ENCODE measurements at regions not wholly inside any gene's neighbourhood (a gene's known extent, or its start where the extent isn't known, plus 50 kb on each side); places are given as distances from the start of the nearest gene placed in this dataset.
"Not testable (repeated sequence)": the region's sequence is repeated elsewhere in the genome, so short reads cannot be mapped to it uniquely, and the experiment has no call there.

DNA sequence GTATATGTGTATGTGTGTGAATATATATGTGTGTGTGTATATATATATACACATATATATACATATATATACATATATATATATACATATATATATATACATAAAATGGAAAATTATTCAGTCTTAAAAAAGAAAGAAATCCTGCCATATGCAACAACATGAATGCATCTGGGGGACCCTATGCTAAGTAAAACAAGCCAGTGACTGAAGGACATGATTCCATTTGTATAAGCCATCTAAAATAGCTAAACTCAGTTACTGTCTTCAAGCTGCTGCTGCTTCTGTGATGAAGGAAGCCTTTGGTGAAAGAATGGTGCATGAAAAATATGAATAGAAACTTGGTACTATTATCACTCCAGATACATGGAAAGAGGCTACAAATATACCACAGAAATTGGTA is 118.6 kb downstream of the ATXN7L3B start:
- Mint-ChIP-seq H3K9me3 (peaks cover 12% of the 10 kb centered on the region), H3K36me3 (no peaks in the 10 kb centered on the region), H3K4me3 (no peak overlapping the region), H3K27me3 (ENCODE audit: low read depth) (peaks cover 18% of the 10 kb centered on the region), H3K4me1 (no peaks in the 10 kb centered on the region), H3K27ac (no peak overlapping the region)
- no peak for DNase-seq (ENCODE audit: low spot score in 2 of 2, unreplicated experiment in 2 of 2)
- TF ChIP-seq, protein P1, sequence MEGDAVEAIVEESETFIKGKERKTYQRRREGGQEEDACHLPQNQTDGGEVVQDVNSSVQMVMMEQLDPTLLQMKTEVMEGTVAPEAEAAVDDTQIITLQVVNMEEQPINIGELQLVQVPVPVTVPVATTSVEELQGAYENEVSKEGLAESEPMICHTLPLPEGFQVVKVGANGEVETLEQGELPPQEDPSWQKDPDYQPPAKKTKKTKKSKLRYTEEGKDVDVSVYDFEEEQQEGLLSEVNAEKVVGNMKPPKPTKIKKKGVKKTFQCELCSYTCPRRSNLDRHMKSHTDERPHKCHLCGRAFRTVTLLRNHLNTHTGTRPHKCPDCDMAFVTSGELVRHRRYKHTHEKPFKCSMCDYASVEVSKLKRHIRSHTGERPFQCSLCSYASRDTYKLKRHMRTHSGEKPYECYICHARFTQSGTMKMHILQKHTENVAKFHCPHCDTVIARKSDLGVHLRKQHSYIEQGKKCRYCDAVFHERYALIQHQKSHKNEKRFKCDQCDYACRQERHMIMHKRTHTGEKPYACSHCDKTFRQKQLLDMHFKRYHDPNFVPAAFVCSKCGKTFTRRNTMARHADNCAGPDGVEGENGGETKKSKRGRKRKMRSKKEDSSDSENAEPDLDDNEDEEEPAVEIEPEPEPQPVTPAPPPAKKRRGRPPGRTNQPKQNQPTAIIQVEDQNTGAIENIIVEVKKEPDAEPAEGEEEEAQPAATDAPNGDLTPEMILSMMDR (IDR thresholded peaks at IDR 0.05; ENCODE audit: unreplicated experiment) = no peak

DNA sequence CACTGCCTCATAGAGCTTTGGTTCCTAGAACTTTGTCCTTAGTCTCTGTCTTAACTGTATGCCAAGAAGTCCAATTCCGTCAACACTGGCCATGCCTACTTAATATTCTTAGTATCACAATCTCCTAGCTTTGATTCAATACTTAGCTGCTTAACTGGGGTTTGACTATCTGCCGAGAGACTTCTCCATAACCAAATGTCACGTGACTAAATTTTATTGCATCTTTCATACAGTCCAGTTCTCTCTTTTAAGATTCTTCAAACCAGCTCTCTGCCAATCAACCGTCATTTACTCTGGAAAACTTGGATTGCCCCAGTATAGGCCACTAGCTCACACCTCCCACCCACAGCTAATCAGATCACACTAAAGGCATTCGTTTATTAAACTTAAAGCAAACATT is 122.8 kb downstream of the ATXN7L3B start:
- Mint-ChIP-seq H3K4me1 (no peaks in the 10 kb centered on the region), H3K36me3 (no peaks in the 10 kb centered on the region), H3K4me3 (no peak overlapping the region), H3K27me3 (ENCODE audit: low read depth) (peaks cover 22% of the 10 kb centered on the region), H3K9me3 (no peaks in the 10 kb centered on the region), H3K27ac (no peak overlapping the region)
- DNase-seq (ENCODE audit: low spot score in 2 of 2, unreplicated experiment in 2 of 2) = no peak
- TF ChIP-seq, protein P1 (IDR thresholded peaks at IDR 0.05; ENCODE audit: unreplicated experiment) = no peak

DNA sequence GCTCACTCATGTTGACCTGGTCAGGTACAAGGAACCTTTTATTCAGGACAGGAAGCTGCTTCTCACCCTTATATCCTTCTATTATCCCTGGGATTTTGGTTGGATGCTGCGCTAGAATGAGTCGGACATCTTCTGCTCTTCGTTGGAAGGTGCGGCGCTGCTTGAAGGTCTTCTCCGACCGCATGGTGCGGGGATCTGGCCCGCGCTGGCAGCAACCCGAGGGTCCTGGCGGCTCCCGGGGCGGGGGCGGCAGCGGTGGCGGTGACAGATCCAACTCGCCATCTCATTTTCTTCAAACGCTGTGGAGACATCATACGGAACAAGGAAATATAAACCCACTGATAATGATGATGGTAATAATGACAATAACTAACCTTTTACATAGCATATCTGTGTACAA is 126.3 kb downstream of the ATXN7L3B start:
- TF ChIP-seq, protein P1 (IDR thresholded peaks at IDR 0.05; ENCODE audit: unreplicated experiment) = no peak
- H3K36me3 Mint-ChIP-seq = no peaks in the 10 kb centered on the region
- no peaks in the 10 kb centered on the region for H3K9me3 Mint-ChIP-seq
- H3K4me3 Mint-ChIP-seq = no peak overlapping the region
- H3K27me3 Mint-ChIP-seq (ENCODE audit: low read depth) = peaks cover 16% of the 10 kb centered on the region
- no peaks in the 10 kb centered on the region for H3K4me1 Mint-ChIP-seq
- no peak overlapping the region for H3K27ac Mint-ChIP-seq
- DNase-seq (ENCODE audit: low spot score in 2 of 2, unreplicated experiment in 2 of 2) = no peak

DNA sequence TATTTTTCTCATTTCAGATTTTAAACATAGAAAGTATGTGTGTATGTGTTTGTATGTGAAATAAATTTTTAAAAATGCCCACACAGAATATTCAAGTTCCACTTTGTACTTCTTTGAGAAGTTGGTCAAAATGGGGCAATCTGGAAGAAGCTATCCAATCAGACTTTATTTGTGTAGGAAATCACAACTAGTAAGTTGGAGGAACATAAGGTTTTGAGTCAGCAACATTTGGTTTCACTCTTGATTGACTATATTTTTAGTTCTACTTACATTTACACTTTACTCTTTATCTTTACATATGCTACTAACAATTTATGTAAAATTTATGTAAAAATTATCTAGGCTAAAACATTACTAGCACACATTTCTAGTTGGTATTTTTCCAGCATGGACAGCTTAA is 128.1 kb downstream of the ATXN7L3B start:
- Mint-ChIP-seq H3K36me3 (no peaks in the 10 kb centered on the region), H3K4me3 (no peak overlapping the region), H3K27ac (no peak overlapping the region), H3K4me1 (no peaks in the 10 kb centered on the region), H3K27me3 (ENCODE audit: low read depth) (peaks cover 13% of the 10 kb centered on the region), H3K9me3 (no peaks in the 10 kb centered on the region)
- no peak for DNase-seq (ENCODE audit: low spot score in 2 of 2, unreplicated experiment in 2 of 2)
- TF ChIP-seq, protein P1 (IDR thresholded peaks at IDR 0.05; ENCODE audit: unreplicated experiment) = no peak

DNA sequence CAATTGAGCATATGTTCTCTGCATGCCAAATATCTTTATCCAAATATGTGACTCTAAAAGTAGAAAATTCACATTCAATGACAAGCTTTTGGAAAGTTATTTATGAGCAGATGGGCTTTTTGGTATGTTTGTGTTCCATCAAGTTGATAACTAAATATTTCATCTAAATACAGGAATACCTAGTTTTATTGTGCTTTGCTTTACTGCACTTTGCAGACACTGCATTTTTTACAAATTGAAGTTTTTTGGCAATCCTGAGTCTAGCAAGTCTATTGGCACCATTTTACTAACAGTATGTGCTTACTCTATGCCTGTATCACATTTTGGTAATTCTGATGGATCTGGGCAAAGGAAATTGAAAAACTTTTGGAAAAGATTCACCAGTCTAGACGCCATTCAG is 133.8 kb downstream of the ATXN7L3B start:
- H3K27ac Mint-ChIP-seq = no peak overlapping the region
- DNase-seq (ENCODE audit: low spot score in 2 of 2, unreplicated experiment in 2 of 2) = no peak
- H3K4me1 Mint-ChIP-seq = no peaks in the 10 kb centered on the region
- no peaks in the 10 kb centered on the region for H3K9me3 Mint-ChIP-seq
- H3K4me3 Mint-ChIP-seq = no peak overlapping the region
- peaks cover 11% of the 10 kb centered on the region for H3K27me3 Mint-ChIP-seq (ENCODE audit: low read depth)
- no peaks in the 10 kb centered on the region for H3K36me3 Mint-ChIP-seq
- TF ChIP-seq, protein P1 (IDR thresholded peaks at IDR 0.05; ENCODE audit: unreplicated experiment) = no peak

DNA sequence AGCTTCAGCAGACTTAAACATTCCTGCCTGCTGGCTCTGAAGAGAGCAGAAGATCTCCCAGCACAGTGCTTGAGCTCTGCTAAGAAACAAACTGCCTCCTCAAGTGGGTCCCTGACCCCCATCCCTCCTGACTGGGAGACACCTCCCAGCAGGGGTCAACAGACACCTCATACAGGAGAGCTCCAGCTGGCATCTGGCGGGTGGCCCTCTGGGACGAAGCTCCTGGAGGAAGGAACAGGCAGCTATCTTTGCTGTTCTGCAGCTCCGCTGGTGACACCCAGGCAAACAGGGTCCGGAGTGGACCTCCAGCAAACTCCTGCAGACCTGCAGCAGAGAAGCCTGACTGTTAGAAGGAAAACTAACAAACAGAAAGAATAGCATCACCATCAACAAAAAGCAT is 139.3 kb downstream of the ATXN7L3B start:
- H3K9me3 Mint-ChIP-seq = peaks cover 14% of the 10 kb centered on the region
- not testable (repeated sequence) for H3K36me3 Mint-ChIP-seq; H3K27me3 Mint-ChIP-seq (ENCODE audit: low read depth); DNase-seq (ENCODE audit: low spot score in 2 of 2, unreplicated experiment in 2 of 2); H3K4me3 Mint-ChIP-seq; H3K27ac Mint-ChIP-seq; H3K4me1 Mint-ChIP-seq
